Karpas-422 (cell line): ENCODE measurements at regions not wholly inside any gene's neighbourhood (a gene's known extent, or its start where the extent isn't known, plus 50 kb on each side); places are given as distances from the start of the nearest gene placed in this dataset.

ENCODE experiments used
- DNase-seq: peaks from one replicate; pipeline ENCODE4 v3.0.0-alpha.2; 2015
- H2AFZ ChIP-seq: fragments of 200-600 bp; sonication (generic); 2 replicates; pipeline ENCODE4 v1.6.1; 2014; ENCODE audit warnings: antibody characterized with exemption, low read length, mixed read lengths
- H3K27ac ChIP-seq: fragments of 200-600 bp; sonication (generic); 2 replicates; pipeline ENCODE4 v1.5.1; 2014; ENCODE audit warnings: mild to moderate bottlenecking, low read length, moderate library complexity
- H3K27me3 ChIP-seq: fragments of 200-600 bp; sonication (generic); 2 replicates; pipeline ENCODE4 v1.6.1; 2014; ENCODE audit warnings: low read length, mixed read lengths
- H3K36me3 ChIP-seq: fragments of 200-600 bp; sonication (generic); 2 replicates; pipeline ENCODE4 v1.6.1; 2014; ENCODE audit warnings: low read length, mixed read lengths; ENCODE audit not compliant: insufficient read depth
- H3K4me1 ChIP-seq: fragments of 200-600 bp; sonication (generic); 2 replicates; pipeline ENCODE4 v1.6.1; 2014; ENCODE audit warnings: mild to moderate bottlenecking, low read length, mixed read lengths
- H3K4me2 ChIP-seq: fragments of 200-600 bp; sonication (generic); 2 replicates; pipeline ENCODE4 v1.6.1; 2014; ENCODE audit warnings: low read length, low read depth, mild to moderate bottlenecking; ENCODE audit not compliant: poor library complexity, severe bottlenecking
- H3K4me3 ChIP-seq: fragments of 200-600 bp; sonication (generic); 2 replicates; pipeline ENCODE4 v1.5.1; 2014; ENCODE audit warnings: mild to moderate bottlenecking, antibody characterized with exemption, low read length, mixed read lengths
- H3K79me2 ChIP-seq: fragments of 200-600 bp; sonication (generic); 2 replicates; pipeline ENCODE4 v1.6.1; 2014; ENCODE audit warnings: mild to moderate bottlenecking, low read length, mixed read lengths
- H3K9ac ChIP-seq: fragments of 200-600 bp; sonication (generic); 2 replicates; pipeline ENCODE4 v1.6.0; 2014; ENCODE audit warnings: low read length
- H3K9me2 ChIP-seq: fragments of 200-600 bp; sonication (generic), shearing (Covaris generic); replicated peaks from 2 replicates; pipeline ENCODE4 v1.6.0; 2014; ENCODE audit warnings: mild to moderate bottlenecking, low read length, moderate library complexity; ENCODE audit not compliant: insufficient read depth
- H3K9me3 ChIP-seq: fragments of 300-700, 200-600 bp; sonication (generic); 2 replicates; pipeline ENCODE4 v1.6.1; 2014; ENCODE audit warnings: low read length, mixed read lengths
- H4K20me1 ChIP-seq: fragments of 200-600 bp; sonication (generic); 2 replicates; pipeline ENCODE4 v1.6.1; 2014; ENCODE audit warnings: mild to moderate bottlenecking, antibody characterized with exemption, low read length, low read depth; ENCODE audit not compliant: insufficient read depth

DNA sequence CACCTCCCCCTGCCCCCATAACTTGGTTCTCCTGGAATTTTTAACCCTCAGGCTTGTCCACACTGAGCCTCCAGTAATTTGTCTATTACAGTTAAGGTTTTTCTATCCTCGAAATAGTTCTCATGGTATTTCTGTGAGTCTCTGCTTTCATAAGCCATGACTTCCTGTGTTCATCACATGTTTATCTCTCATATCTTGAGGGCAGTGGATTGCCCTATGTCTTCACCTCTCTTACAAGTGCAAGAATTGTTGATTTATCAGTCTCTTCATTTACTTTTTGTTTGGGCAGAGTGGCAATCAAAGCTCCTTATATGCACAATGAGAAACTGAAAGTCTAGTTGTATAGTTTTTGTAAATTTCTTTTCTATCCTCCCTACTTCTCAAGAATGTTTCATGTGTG lies 328.4 kb downstream of the PLA2G4A start:
- no peak overlapping the region for H3K4me2 ChIP-seq
- H3K9me2 ChIP-seq: no peaks in the 10 kb centered on the region
- no peak overlapping the region for H3K4me3 ChIP-seq
- H3K9me3 ChIP-seq: peaks cover 6% of the 10 kb centered on the region; the same call in 1 of the 2 replicates
- no peaks in the 10 kb centered on the region for H4K20me1 ChIP-seq
- no peak for DNase-seq
- no peak overlapping the region for H3K9ac ChIP-seq
- H3K27ac ChIP-seq: no peak overlapping the region
- no peaks in the 10 kb centered on the region for H3K79me2 ChIP-seq
- H3K36me3 ChIP-seq: no peaks in the 10 kb centered on the region
- no peaks in the 10 kb centered on the region for H3K27me3 ChIP-seq
- H2AFZ ChIP-seq: no peak overlapping the region
- no peaks in the 10 kb centered on the region for H3K4me1 ChIP-seq

DNA sequence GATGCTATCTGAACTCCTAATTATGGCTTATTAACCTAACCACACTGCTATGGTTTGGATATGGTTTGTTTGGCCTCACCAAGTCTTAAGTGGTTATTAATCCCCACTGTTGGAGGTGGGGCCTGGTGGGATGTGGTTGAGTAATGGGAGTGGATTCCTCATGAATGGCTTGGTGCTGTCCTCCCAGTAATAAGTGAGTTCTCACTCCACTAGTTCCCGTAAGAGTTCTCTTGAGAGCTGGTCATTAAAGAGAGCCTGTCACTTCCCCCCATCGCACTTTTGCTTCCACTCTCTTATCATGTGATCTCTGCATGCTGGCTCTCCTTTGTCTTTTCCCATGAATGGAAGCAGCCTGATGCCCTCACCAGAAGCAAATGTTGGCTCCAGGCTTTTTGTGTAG lies 328.8 kb downstream of the PLA2G4A start:
- Histone ChIP-seq H3K79me2 (no peaks in the 10 kb centered on the region), H2AFZ (no peak overlapping the region), H3K9me2 (no peaks in the 10 kb centered on the region), H3K4me3 (no peak overlapping the region), H3K4me2 (no peak overlapping the region), H4K20me1 (no peaks in the 10 kb centered on the region), H3K36me3 (no peaks in the 10 kb centered on the region), H3K27me3 (no peaks in the 10 kb centered on the region), H3K9me3 (peaks cover 6% of the 10 kb centered on the region; the same call in 1 of the 2 replicates), H3K27ac (no peak overlapping the region), H3K9ac (no peak overlapping the region), H3K4me1 (no peaks in the 10 kb centered on the region)
- no peak for DNase-seq

DNA sequence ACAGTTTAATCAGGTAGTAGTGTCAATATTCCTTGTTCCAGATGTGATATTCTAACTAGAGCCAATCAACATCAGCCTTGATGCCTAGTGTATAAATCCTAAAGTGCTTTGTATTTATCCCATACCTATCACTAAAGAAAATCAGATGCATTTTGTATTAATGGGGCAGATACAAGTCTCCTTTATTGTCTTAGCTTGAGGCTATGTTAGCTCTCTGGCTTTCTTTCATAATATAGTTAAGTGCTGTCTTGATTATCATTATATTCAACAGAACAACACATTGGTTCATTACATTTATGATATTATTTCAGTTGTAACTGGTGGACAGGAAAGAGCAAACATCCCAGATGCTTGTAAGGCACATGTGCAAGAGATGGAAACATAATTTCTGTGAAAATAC lies 338.8 kb downstream of the PLA2G4A start:
- no peak overlapping the region for H2AFZ ChIP-seq
- no peaks in the 10 kb centered on the region for H3K4me1 ChIP-seq
- DNase-seq: no peak
- no peak overlapping the region for H3K4me2 ChIP-seq
- no peaks in the 10 kb centered on the region for H3K27me3 ChIP-seq
- H3K9ac ChIP-seq: no peak overlapping the region
- H3K27ac ChIP-seq: no peak overlapping the region
- no peak overlapping the region for H3K4me3 ChIP-seq
- H3K36me3 ChIP-seq: no peaks in the 10 kb centered on the region
- no peaks in the 10 kb centered on the region for H3K79me2 ChIP-seq
- peaks cover 11% of the 10 kb centered on the region for H3K9me3 ChIP-seq
- H4K20me1 ChIP-seq: no peaks in the 10 kb centered on the region
- no peaks in the 10 kb centered on the region for H3K9me2 ChIP-seq

DNA sequence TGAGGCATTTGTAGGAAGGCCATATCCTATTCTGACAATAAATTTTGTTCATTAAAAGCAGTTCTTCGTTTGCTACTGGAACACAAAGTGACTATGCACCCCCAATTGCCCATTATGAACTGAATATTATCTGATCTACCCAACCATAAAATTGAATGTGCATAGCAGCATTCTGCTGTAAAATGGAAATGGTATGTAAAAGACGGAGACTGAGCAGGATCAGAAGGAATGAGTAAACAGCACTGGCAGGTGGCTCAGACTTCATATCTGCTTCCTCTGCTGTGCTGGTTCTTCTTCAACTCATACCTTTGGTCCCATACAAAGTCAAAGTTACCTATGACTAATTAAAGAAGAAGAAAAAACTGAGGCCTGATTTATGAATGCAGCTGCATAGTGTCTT lies 339.5 kb downstream of the PLA2G4A start:
- Histone ChIP-seq H3K9ac (no peak overlapping the region), H4K20me1 (no peaks in the 10 kb centered on the region), H3K27me3 (no peaks in the 10 kb centered on the region), H3K36me3 (no peaks in the 10 kb centered on the region), H3K4me1 (no peaks in the 10 kb centered on the region), H3K27ac (no peak overlapping the region), H3K79me2 (no peaks in the 10 kb centered on the region), H3K9me2 (no peaks in the 10 kb centered on the region), H3K4me2 (no peak overlapping the region), H3K4me3 (no peak overlapping the region), H3K9me3 (peaks cover 11% of the 10 kb centered on the region), H2AFZ (no peak overlapping the region)
- DNase-seq: no peak

DNA sequence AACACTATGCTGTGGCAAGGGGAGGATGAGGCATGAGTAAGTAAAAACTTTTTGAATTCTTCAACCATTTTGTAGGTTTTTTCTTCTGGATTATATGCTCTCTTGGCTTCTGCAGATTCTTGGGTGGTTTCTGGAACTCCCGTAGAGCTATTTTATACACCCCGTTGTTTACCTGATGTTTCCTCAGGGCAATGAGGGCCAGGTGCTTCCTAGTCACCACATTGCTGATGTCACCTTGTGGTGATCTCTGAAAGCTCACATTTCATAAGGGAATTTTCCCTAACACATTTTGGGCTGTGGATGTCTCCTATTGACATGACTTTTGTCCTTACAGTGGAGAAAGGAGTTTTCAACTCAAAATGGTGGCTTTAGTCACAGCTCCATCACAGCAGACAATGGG lies 356.6 kb downstream of the PLA2G4A start:
- Histone ChIP-seq H3K9me3 (peaks cover 15% of the 10 kb centered on the region), H3K4me3 (no peak overlapping the region), H3K79me2 (no peaks in the 10 kb centered on the region), H3K27me3 (no peaks in the 10 kb centered on the region), H4K20me1 (no peaks in the 10 kb centered on the region), H3K4me1 (no peaks in the 10 kb centered on the region), H3K36me3 (no peaks in the 10 kb centered on the region), H3K4me2 (no peak overlapping the region), H3K9me2 (0 out of 2 replicates have a peak, but pooled peaks cover 3% of the 10 kb centered on the region), H3K27ac (no peak overlapping the region), H2AFZ (no peak overlapping the region), H3K9ac (no peak overlapping the region)
- DNase-seq: no peak

DNA sequence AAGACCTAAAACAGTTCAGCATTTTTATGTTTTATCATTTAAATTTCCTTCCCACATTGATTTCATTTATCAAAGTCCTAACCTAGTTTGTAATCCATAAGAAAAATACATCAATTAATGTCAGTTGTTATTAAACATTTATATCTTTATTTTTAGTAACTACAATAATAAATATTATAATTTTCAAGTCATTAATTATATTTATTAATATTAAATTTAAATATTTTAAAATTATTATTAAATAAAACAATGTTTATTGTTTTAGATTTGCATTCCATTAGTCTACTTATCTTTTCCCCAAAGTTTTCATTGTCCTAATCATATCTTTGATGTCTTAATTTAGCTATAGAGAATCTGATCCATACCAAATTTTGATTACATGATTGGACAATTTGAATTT lies 368.9 kb downstream of the PLA2G4A start:
- Histone ChIP-seq H3K79me2 (no peaks in the 10 kb centered on the region), H3K4me2 (no peak overlapping the region), H3K36me3 (no peaks in the 10 kb centered on the region), H4K20me1 (no peaks in the 10 kb centered on the region), H3K4me3 (no peak overlapping the region), H3K9me2 (no peaks in the 10 kb centered on the region), H3K9ac (no peak overlapping the region), H3K27me3 (no peaks in the 10 kb centered on the region), H3K9me3 (peaks cover 10% of the 10 kb centered on the region; the same call in 1 of the 2 replicates), H3K27ac (no peak overlapping the region), H3K4me1 (no peaks in the 10 kb centered on the region), H2AFZ (no peak overlapping the region)
- DNase-seq: no peak

DNA sequence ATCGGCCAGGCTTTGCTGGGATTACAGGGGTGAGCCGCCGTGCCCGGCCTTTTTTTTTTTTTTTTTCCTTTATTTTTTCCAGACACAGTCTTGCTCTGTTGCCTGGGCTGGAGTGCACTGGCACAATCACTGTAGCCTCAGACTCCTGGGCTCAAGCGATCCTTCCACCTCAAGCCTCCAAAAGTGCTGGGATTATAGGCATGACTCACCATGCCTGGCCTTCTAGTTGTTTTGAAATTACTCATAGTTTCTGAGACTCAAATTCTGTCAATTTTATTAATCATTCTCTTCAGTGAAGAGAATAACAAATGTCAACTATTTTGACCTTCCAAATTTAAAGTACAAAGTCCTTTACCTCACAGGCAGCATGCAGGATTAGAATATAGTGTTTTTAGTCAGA lies 374.5 kb downstream of the PLA2G4A start:
- Histone ChIP-seq H3K4me2 (no peak overlapping the region), H3K27me3 (no peaks in the 10 kb centered on the region)

DNA sequence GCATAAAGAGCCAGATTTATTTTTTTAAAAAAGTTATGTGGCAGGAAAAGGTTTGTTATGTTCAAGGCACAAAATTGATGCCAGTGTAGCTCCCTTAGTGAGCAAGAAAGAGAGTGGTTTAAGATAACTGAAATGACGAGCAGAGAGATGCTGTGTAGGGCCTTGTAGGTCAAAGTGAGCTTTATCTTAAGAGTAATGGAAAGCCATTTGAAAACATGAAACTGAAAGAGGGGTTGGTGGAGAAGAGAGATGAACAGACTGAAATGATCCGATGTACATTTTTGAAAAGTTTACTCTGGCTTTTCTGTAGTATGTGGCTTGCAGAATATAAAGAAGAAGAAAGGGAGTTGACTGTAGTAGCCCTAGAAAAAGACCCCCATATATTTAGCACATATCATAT lies 383.6 kb downstream of the PLA2G4A start:
- no peaks in the 10 kb centered on the region for H4K20me1 ChIP-seq
- no peaks in the 10 kb centered on the region for H3K79me2 ChIP-seq

More for the DNA sequence above, 374.5 kb downstream of the PLA2G4A start:
- H3K9me3 ChIP-seq: peaks cover 10% of the 10 kb centered on the region; the same call in 1 of the 2 replicates
- no peaks in the 10 kb centered on the region for H4K20me1 ChIP-seq
- no peak overlapping the region for H2AFZ ChIP-seq
- no peak overlapping the region for H3K27ac ChIP-seq
- no peaks in the 10 kb centered on the region for H3K9me2 ChIP-seq
- H3K4me3 ChIP-seq: no peak overlapping the region
- H3K4me1 ChIP-seq: no peaks in the 10 kb centered on the region
- no peaks in the 10 kb centered on the region for H3K79me2 ChIP-seq
- DNase-seq: no peak
- no peaks in the 10 kb centered on the region for H3K36me3 ChIP-seq
- no peak overlapping the region for H3K9ac ChIP-seq

DNA sequence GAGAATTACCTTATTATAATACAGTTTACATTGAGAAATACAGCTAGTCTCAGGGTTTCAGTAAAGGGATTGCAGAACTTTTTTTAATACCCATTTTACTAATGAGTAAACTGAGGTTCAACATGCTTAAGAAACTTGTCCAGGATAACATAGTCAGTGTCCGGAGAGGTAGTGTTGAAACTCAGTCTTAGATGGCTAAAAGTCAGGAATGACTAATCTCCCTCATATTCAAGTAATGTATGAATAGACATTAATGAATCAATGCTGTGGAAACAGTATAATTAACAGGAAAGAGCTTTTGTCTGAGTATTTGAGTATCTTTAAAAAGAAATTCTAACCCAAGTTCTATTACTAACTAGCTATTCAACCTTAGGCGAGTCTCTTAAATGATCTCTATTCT lies 397.6 kb downstream of the PLA2G4A start:
- H3K9ac ChIP-seq: no peak overlapping the region
- no peak overlapping the region for H2AFZ ChIP-seq
- no peaks in the 10 kb centered on the region for H3K27me3 ChIP-seq
- no peaks in the 10 kb centered on the region for H3K9me2 ChIP-seq
- no peaks in the 10 kb centered on the region for H4K20me1 ChIP-seq
- H3K4me3 ChIP-seq: no peak overlapping the region
- no peak for DNase-seq
- no peaks in the 10 kb centered on the region for H3K79me2 ChIP-seq
- no peaks in the 10 kb centered on the region for H3K4me1 ChIP-seq
- no peaks in the 10 kb centered on the region for H3K36me3 ChIP-seq
- H3K9me3 ChIP-seq: no peaks in the 10 kb centered on the region
- no peak overlapping the region for H3K27ac ChIP-seq
- H3K4me2 ChIP-seq: no peak overlapping the region

More for the DNA sequence above, 383.6 kb downstream of the PLA2G4A start:
- Histone ChIP-seq H3K27ac (no peak overlapping the region), H3K9me3 (peaks cover 3% of the 10 kb centered on the region; the same call in 1 of the 2 replicates), H2AFZ (no peak overlapping the region), H3K36me3 (no peaks in the 10 kb centered on the region), H3K4me2 (no peak overlapping the region), H3K4me3 (no peak overlapping the region), H3K4me1 (no peaks in the 10 kb centered on the region), H3K9me2 (no peaks in the 10 kb centered on the region), H3K9ac (no peak overlapping the region), H3K27me3 (no peaks in the 10 kb centered on the region)
- no peak for DNase-seq
